ENCODE measurements at regions not wholly inside any gene's neighbourhood (a gene's known extent, or its start where the extent isn't known, plus 50 kb on each side); places are given as distances from the start of the nearest gene placed in this dataset.

DNA sequence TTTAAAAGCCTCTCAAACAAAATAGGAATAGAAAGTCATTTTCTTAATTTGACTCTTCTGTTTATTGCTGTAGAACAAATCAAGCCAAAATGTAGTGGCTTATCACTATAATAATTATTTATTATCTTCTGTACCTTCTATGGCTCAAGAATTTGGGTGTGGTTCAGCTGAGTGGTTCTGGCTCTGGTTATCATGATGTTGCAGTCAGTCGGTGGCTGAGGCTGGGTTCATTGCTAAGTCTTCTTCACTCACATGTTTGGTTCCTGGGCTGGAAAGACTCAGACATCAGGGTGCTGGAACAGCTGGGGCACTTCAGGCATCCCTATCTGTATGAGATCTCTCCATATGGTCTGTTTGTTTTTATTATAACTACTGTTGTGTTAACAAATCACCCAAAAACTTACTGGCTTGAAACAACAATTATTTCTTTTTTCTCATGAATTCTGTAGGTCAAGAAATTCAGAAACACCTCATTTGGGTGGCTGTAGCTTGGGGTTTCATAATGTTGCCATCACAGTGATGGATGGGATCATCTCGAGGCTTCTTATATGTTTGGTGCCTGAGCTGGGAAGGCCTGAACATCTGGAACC is 165.5 kb upstream of the FOXN2 start:
- TF ChIP-seq, protein P1, sequence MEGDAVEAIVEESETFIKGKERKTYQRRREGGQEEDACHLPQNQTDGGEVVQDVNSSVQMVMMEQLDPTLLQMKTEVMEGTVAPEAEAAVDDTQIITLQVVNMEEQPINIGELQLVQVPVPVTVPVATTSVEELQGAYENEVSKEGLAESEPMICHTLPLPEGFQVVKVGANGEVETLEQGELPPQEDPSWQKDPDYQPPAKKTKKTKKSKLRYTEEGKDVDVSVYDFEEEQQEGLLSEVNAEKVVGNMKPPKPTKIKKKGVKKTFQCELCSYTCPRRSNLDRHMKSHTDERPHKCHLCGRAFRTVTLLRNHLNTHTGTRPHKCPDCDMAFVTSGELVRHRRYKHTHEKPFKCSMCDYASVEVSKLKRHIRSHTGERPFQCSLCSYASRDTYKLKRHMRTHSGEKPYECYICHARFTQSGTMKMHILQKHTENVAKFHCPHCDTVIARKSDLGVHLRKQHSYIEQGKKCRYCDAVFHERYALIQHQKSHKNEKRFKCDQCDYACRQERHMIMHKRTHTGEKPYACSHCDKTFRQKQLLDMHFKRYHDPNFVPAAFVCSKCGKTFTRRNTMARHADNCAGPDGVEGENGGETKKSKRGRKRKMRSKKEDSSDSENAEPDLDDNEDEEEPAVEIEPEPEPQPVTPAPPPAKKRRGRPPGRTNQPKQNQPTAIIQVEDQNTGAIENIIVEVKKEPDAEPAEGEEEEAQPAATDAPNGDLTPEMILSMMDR (conservative IDR thresholded peaks at IDR 0.05; ENCODE audit: low read depth, low read length): no peak
- TF ChIP-seq EZH2 (IDR thresholded peaks at IDR 0.05; ENCODE audit: low read length, unreplicated experiment) (no peak), EZH2phosphoT487 (IDR thresholded peaks at IDR 0.05; ENCODE audit: borderline replicate concordance, low read length) (no peak)
- intact Hi-C loops (cut with micrococcal nuclease): no loop called here
- Histone ChIP-seq H3K9me2 (replicated peaks; ENCODE audit: low read length) (no peaks in the 10 kb centered on the region), H3K79me2 (ENCODE audit: low read length) (no peaks in the 10 kb centered on the region), H3F3A (ENCODE audit: low read length, unreplicated experiment) (no peaks in the 10 kb centered on the region), H3K4me2 (ENCODE audit: low read length) (no peak overlapping the region), H3K27ac (ENCODE audit: low read length) (no peak overlapping the region), H3K9me3 (ENCODE audit: low read length) (no peaks in the 10 kb centered on the region), H2AFZ (ENCODE audit: low read length) (no peak overlapping the region), H4K20me1 (ENCODE audit: low read length) (no peaks in the 10 kb centered on the region), H3K9ac (ENCODE audit: low read length) (no peak overlapping the region), H3K27me3 (ENCODE audit: low read length) (no peaks in the 10 kb centered on the region), H3K4me3 (ENCODE audit: low read length) (no peak overlapping the region), H3K36me3 (ENCODE audit: low read depth, low read length) (no peaks in the 10 kb centered on the region), H3K4me1 (ENCODE audit: insufficient read depth, low read length) (no peaks in the 10 kb centered on the region)
- ATAC-seq (no peak), DNase-seq (no peak)
- POLR2A ChIA-PET (ENCODE audit: unreplicated experiment): no interaction called here
- CTCF ChIA-PET: no interaction called here
- BruUV-seq (replicated peaks): no TSS peak

DNA sequence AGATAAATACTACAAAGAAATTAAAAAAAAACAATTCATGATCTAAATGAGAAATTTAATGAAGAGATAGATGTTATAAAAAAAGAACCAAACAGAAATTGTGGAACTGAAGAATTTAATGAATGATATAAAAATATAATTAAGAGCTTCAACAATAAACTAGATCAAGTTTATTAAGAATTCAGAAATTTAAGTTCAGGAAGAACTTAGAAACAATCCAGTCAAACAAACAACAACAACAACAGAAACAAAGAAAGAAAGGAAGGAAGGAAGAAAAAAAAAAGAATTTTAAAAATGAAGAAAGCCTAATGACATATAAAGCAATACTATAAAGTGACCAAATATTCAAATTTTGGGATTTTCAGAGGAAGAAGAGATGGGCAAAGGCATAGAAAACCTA is 157.3 kb upstream of the FOXN2 start:
- H4K20me1 ChIP-seq (ENCODE audit: low read length): no peaks in the 10 kb centered on the region
- H3F3A ChIP-seq (ENCODE audit: low read length, unreplicated experiment): no peaks in the 10 kb centered on the region
- H3K36me3 ChIP-seq (ENCODE audit: low read depth, low read length): no peaks in the 10 kb centered on the region
- H3K4me3 ChIP-seq (ENCODE audit: low read length): no peak overlapping the region
- 0 out of 2 replicates have a peak, but pooled peaks cover 6% of the 10 kb centered on the region for H3K9me3 ChIP-seq (ENCODE audit: low read length)
- ChIA-PET CTCF (no interaction called here), POLR2A (ENCODE audit: unreplicated experiment) (no interaction called here)
- ATAC-seq (no peak), DNase-seq (no peak)
- H3K79me2 ChIP-seq (ENCODE audit: low read length): no peaks in the 10 kb centered on the region
- no peak overlapping the region for H3K27ac ChIP-seq (ENCODE audit: low read length)
- no peaks in the 10 kb centered on the region for H3K27me3 ChIP-seq (ENCODE audit: low read length)
- TF ChIP-seq, protein P1 (conservative IDR thresholded peaks at IDR 0.05; ENCODE audit: low read depth, low read length): no peak
- TF ChIP-seq EZH2phosphoT487 (IDR thresholded peaks at IDR 0.05; ENCODE audit: borderline replicate concordance, low read length): no peak
- TF ChIP-seq EZH2 (IDR thresholded peaks at IDR 0.05; ENCODE audit: low read length, unreplicated experiment): no peak
- H3K4me2 ChIP-seq (ENCODE audit: low read length): no peak overlapping the region
- H3K9ac ChIP-seq (ENCODE audit: low read length): no peak overlapping the region
- intact Hi-C loops (cut with micrococcal nuclease): no loop called here
- no peaks in the 10 kb centered on the region for H3K9me2 ChIP-seq (replicated peaks; ENCODE audit: low read length)
- BruUV-seq (replicated peaks): no TSS peak
- no peak overlapping the region for H2AFZ ChIP-seq (ENCODE audit: low read length)
- H3K4me1 ChIP-seq (ENCODE audit: insufficient read depth, low read length): no peaks in the 10 kb centered on the region

DNA sequence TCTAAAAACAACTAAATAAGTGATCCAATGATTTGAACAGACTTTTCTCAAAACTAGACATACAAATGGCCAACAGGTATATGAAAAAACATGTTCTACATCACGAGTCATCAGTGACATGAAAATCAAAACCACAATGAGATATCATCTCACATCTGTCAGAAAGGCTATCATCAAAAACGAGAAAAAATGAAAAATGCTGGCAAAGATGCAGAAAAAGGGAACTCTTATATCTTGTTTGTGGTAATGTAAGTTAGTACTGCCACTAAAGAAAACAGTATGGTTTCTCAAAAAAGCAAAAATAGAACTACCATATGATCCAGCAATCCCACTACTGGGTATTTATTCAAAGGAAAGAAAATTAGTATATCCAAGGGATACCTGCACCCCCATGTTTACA is 152.9 kb upstream of the FOXN2 start:
- Histone ChIP-seq H2AFZ (ENCODE audit: low read length) (no peak overlapping the region), H3K36me3 (ENCODE audit: low read depth, low read length) (no peaks in the 10 kb centered on the region), H3K4me3 (ENCODE audit: low read length) (no peak overlapping the region), H3K4me2 (ENCODE audit: low read length) (no peak overlapping the region), H3K27ac (ENCODE audit: low read length) (no peak overlapping the region), H3K9ac (ENCODE audit: low read length) (no peak overlapping the region), H3K4me1 (ENCODE audit: insufficient read depth, low read length) (no peaks in the 10 kb centered on the region), H3K9me2 (replicated peaks; ENCODE audit: low read length) (no peaks in the 10 kb centered on the region), H3K9me3 (ENCODE audit: low read length) (0 out of 2 replicates have a peak, but pooled peaks cover 6% of the 10 kb centered on the region), H4K20me1 (ENCODE audit: low read length) (no peaks in the 10 kb centered on the region), H3K27me3 (ENCODE audit: low read length) (no peaks in the 10 kb centered on the region), H3F3A (ENCODE audit: low read length, unreplicated experiment) (no peaks in the 10 kb centered on the region), H3K79me2 (ENCODE audit: low read length) (no peaks in the 10 kb centered on the region)
- DNase-seq (no peak), ATAC-seq (no peak)
- no TSS peak for BruUV-seq (replicated peaks)
- intact Hi-C loops (cut with micrococcal nuclease): no loop called here
- POLR2A ChIA-PET (ENCODE audit: unreplicated experiment): no interaction called here
- TF ChIP-seq EZH2phosphoT487 (IDR thresholded peaks at IDR 0.05; ENCODE audit: borderline replicate concordance, low read length) (no peak), EZH2 (IDR thresholded peaks at IDR 0.05; ENCODE audit: low read length, unreplicated experiment) (no peak)
- TF ChIP-seq, protein P1 (conservative IDR thresholded peaks at IDR 0.05; ENCODE audit: low read depth, low read length): no peak
- CTCF ChIA-PET: no interaction called here

Measured in PC-3 (cell line).